Smooth muscle cell (in vitro differentiated cells): ENCODE measurements at regions not wholly inside any gene's neighbourhood (a gene's known extent, or its start where the extent isn't known, plus 50 kb on each side); places are given as distances from the start of the nearest gene placed in this dataset.

Experiments used
- DNase-seq: peaks from one replicate; lab custom pipeline; 2025; ENCODE audit not compliant: unreplicated experiment; lab: John Stamatoyannopoulos, UW
- H2AFZ ChIP-seq: fragments of 200-600 bp; sonication (generic); 2 replicates; pipeline ENCODE4 v1.6.0; 2016; ENCODE audit warnings: antibody characterized with exemption, low read depth, mild to moderate bottlenecking
- H3F3A ChIP-seq: fragments of 200-600 bp; sonication (generic); 2 replicates; pipeline ENCODE4 v1.6.0; 2017; ENCODE audit warnings: antibody characterized with exemption, low read depth
- H3K27ac ChIP-seq: fragments of 200-600 bp; sonication (generic); 2 replicates; pipeline ENCODE4 v1.5.1; 2016; ENCODE audit warnings: low read depth, mild to moderate bottlenecking
- H3K27me3 ChIP-seq: fragments of 200-600 bp; sonication (generic); 2 replicates; pipeline ENCODE4 v1.6.1; 2016; ENCODE audit warnings: low read depth, mild to moderate bottlenecking
- H3K36me3 ChIP-seq: fragments of 200-600 bp; sonication (generic); 2 replicates; pipeline ENCODE4 v1.5.1; 2016; ENCODE audit warnings: low read depth
- H3K4me1 ChIP-seq: fragments of 200-600 bp; sonication (generic); 2 replicates; pipeline ENCODE4 v1.5.1; 2016; ENCODE audit warnings: low read depth
- H3K4me2 ChIP-seq: fragments of 200-600 bp; sonication (generic); 2 replicates; pipeline ENCODE4 v1.6.0; 2016; ENCODE audit warnings: mild to moderate bottlenecking
- H3K4me3 ChIP-seq: fragments of 200-600 bp; sonication (generic); 2 replicates; pipeline ENCODE4 v1.5.1; 2016; ENCODE audit warnings: mild to moderate bottlenecking
- H3K79me2 ChIP-seq: fragments of 200-600 bp; sonication (generic); 2 replicates; pipeline ENCODE4 v1.6.0; 2016; ENCODE audit warnings: low read depth, mild to moderate bottlenecking
- H3K9ac ChIP-seq: fragments of 200-600 bp; sonication (generic); 2 replicates; pipeline ENCODE4 v1.6.0; 2016; ENCODE audit warnings: low read depth
- H3K9me3 ChIP-seq: fragments of 200-600 bp; sonication (generic); replicated peaks from 2 replicates; pipeline ENCODE4 v1.5.1; 2016; ENCODE audit warnings: low read depth
- H4K20me1 ChIP-seq: fragments of 200-600 bp; sonication (generic); 2 replicates; pipeline ENCODE4 v1.6.0; 2016; ENCODE audit warnings: low read depth
- CTCF ChIP-seq: fragments of 200-600 bp; sonication (generic); IDR thresholded peaks from 2 replicates; pipeline ENCODE4 v1.5.1; 2017; ENCODE audit warnings: borderline replicate concordance, mild to moderate bottlenecking, antibody characterized with exemption; ENCODE audit not compliant: insufficient read depth, poor library complexity, severe bottlenecking
- WGBS: methylation state at CpG from one replicate; pipeline ENCODE4 v1.1.7; 2016; ENCODE audit warnings: low lambda C conversion rate; 5-methylcytosine and 5-hydroxymethylcytosine counted together

GRCh38 chr5:8695902-8696845 is 827.2 kb downstream of the MTRR start:
- no peaks in the 10 kb centered on the region for H3K79me2 ChIP-seq
- no peak overlapping the region for H2AFZ ChIP-seq
- no peaks in the 10 kb centered on the region for H3K4me1 ChIP-seq
- no peaks in the 10 kb centered on the region for H3K9me3 ChIP-seq
- no peak for DNase-seq
- H3K36me3 ChIP-seq = no peaks in the 10 kb centered on the region
- no peaks in the 10 kb centered on the region for H3K27me3 ChIP-seq
- H3K9ac ChIP-seq = no peak overlapping the region
- no peak overlapping the region for H3K27ac ChIP-seq
- no peak overlapping the region for H3K4me3 ChIP-seq
- WGBS = 81% methylated on average over 10 of the region's 10 CpGs
- H3F3A ChIP-seq = no peaks in the 10 kb centered on the region
- H4K20me1 ChIP-seq = no peaks in the 10 kb centered on the region
- H3K4me2 ChIP-seq = no peak overlapping the region
- no peak for TF ChIP-seq CTCF

DNA sequence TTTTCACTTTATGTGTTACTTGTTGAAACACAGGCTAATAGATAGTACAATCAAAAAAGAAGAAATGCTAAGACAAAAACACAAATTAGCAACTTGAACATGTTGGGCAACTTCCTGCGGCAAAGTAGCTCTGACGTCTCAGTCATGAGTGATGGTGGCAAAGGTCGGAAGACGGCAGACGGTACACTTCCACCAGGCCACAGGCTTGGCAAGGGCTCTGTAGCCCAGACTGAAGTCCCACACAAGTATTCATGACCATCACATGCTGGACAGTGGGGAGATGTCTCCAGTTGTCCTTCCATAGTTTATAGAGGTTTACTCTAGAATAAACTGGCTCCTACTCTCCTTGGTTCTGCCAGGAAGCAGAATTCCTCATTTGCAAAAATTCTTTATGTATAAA is 831.3 kb downstream of the MTRR start:
- Histone ChIP-seq H3K4me3 (no peak overlapping the region), H3K27me3 (no peaks in the 10 kb centered on the region), H2AFZ (no peak overlapping the region)

DNA sequence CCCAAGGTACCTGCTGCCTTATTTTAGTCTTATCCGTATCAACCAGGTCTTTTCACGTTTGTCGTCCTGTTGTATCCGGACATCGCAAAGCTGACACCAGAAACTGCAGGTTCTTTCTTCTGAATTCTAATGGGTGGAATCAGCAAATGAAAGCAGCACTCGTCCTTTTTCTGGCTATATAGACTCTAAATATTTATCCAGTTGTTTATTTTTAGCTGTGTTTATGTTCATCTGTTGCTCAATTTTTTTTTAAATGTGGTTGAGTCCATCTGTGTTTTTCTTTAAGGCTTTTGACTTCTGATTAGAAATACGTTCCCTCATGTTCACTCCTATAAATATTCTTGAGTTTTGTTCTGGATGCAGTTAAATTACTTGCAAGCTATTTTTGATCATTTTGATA is 831.7 kb downstream of the MTRR start:
- H3K27me3 ChIP-seq = no peaks in the 10 kb centered on the region
- H3K4me2 ChIP-seq = no peak overlapping the region
- no peak overlapping the region for H2AFZ ChIP-seq
- no peaks in the 10 kb centered on the region for H3F3A ChIP-seq
- no peaks in the 10 kb centered on the region for H4K20me1 ChIP-seq
- TF ChIP-seq CTCF = no peak
- H3K27ac ChIP-seq = no peak overlapping the region
- no peak overlapping the region for H3K9ac ChIP-seq
- no peaks in the 10 kb centered on the region for H3K4me1 ChIP-seq
- 81% methylated on average over 7 of the region's 7 CpGs for WGBS
- no peak for DNase-seq
- no peaks in the 10 kb centered on the region for H3K36me3 ChIP-seq
- no peaks in the 10 kb centered on the region for H3K79me2 ChIP-seq
- H3K4me3 ChIP-seq = no peak overlapping the region
- no peaks in the 10 kb centered on the region for H3K9me3 ChIP-seq

More for the DNA sequence above, 831.3 kb downstream of the MTRR start:
- no peaks in the 10 kb centered on the region for H3K79me2 ChIP-seq
- no peak for TF ChIP-seq CTCF
- H3K4me1 ChIP-seq = no peaks in the 10 kb centered on the region
- H3K27ac ChIP-seq = no peak overlapping the region
- no peak for DNase-seq
- no peak overlapping the region for H3K9ac ChIP-seq
- H3K4me2 ChIP-seq = no peak overlapping the region
- no peaks in the 10 kb centered on the region for H4K20me1 ChIP-seq
- H3K9me3 ChIP-seq = no peaks in the 10 kb centered on the region
- 91% methylated on average over 5 of the region's 5 CpGs for WGBS
- H3K36me3 ChIP-seq = no peaks in the 10 kb centered on the region
- H3F3A ChIP-seq = no peaks in the 10 kb centered on the region

- no peak for TF ChIP-seq CTCF
- Histone ChIP-seq H3K9ac (no peak overlapping the region), H3K27ac (no peak overlapping the region), H3K4me1 (no peaks in the 10 kb centered on the region), H3K27me3 (no peaks in the 10 kb centered on the region), H3K4me3 (no peak overlapping the region), H3K4me2 (no peak overlapping the region), H3F3A (no peaks in the 10 kb centered on the region), H4K20me1 (no peaks in the 10 kb centered on the region), H2AFZ (no peak overlapping the region), H3K36me3 (no peaks in the 10 kb centered on the region), H3K79me2 (no peaks in the 10 kb centered on the region), H3K9me3 (no peaks in the 10 kb centered on the region)
- 88% methylated on average over 2 of the region's 2 CpGs for WGBS
- DNase-seq = no peak
Observed at GRCh38 chr5:8701251-8701650, 832.3 kb downstream of the MTRR start.
